ENCODE measurements at regions not wholly inside any gene's neighbourhood (a gene's known extent, or its start where the extent isn't known, plus 50 kb on each side); places are given as distances from the start of the nearest gene placed in this dataset.
A peak's percentile ranks its signal among the peaks of the same experiment; 100 is the strongest.

GRCh38 chr2:149737896-149738295 is 150.3 kb upstream of the MMADHC start:
- TF ChIP-seq CTCF (IDR thresholded peaks at IDR 0.05; ENCODE audit: unreplicated experiment), result no peak
- no peak overlapping the region for H3K4me3 Mint-ChIP-seq (ENCODE audit: low read depth, unreplicated experiment)
- no peak for DNase-seq
- no peaks in the 10 kb centered on the region for H3K27me3 Mint-ChIP-seq (ENCODE audit: unreplicated experiment)
- no peak overlapping the region for H3K27ac Mint-ChIP-seq (ENCODE audit: unreplicated experiment)
- H3K36me3 Mint-ChIP-seq (ENCODE audit: insufficient read depth, unreplicated experiment), result no peaks in the 10 kb centered on the region
- intact Hi-C loops (cut with micrococcal nuclease; ENCODE audit: unreplicated experiment), result no loop called here
- H3K4me1 Mint-ChIP-seq (ENCODE audit: low read depth, unreplicated experiment), result peaks cover 13% of the 10 kb centered on the region
- BruUV-seq (replicated peaks), result no TSS peak
- no peaks in the 10 kb centered on the region for H3K9me3 Mint-ChIP-seq (ENCODE audit: low read depth, unreplicated experiment)
- CTCF ChIA-PET, result no interaction called here

- no peak for TF ChIP-seq CTCF (IDR thresholded peaks at IDR 0.05; ENCODE audit: unreplicated experiment)
- Mint-ChIP-seq H3K27ac (ENCODE audit: unreplicated experiment) (no peak overlapping the region), H3K4me1 (ENCODE audit: low read depth, unreplicated experiment) (peaks cover 26% of the 10 kb centered on the region), H3K27me3 (ENCODE audit: unreplicated experiment) (no peaks in the 10 kb centered on the region), H3K9me3 (ENCODE audit: low read depth, unreplicated experiment) (no peaks in the 10 kb centered on the region), H3K4me3 (ENCODE audit: low read depth, unreplicated experiment) (no peak overlapping the region), H3K36me3 (ENCODE audit: insufficient read depth, unreplicated experiment) (no peaks in the 10 kb centered on the region)
- no peak for DNase-seq
- intact Hi-C loops (cut with micrococcal nuclease; ENCODE audit: unreplicated experiment), result no loop called here
- CTCF ChIA-PET, result interaction anchor here (0.6 to 0.8 kb wide), 2 partner anchors 1504 to 1545 kb away, joined by 3 read pairs; no protein-coding TSS in a partner anchor
- BruUV-seq (replicated peaks), result no TSS peak
Measured at GRCh38 chr2:149735237-149735958, 147.8 kb upstream of the MMADHC start.

- peak; percentile 33 for DNase-seq
- no TSS peak for BruUV-seq (replicated peaks)
- H3K36me3 Mint-ChIP-seq (ENCODE audit: insufficient read depth, unreplicated experiment), result no peaks in the 10 kb centered on the region
- intact Hi-C loops (cut with micrococcal nuclease; ENCODE audit: unreplicated experiment), result no loop called here
- H3K27ac Mint-ChIP-seq (ENCODE audit: unreplicated experiment), result no peak overlapping the region
- no peak overlapping the region for H3K4me3 Mint-ChIP-seq (ENCODE audit: low read depth, unreplicated experiment)
- no peaks in the 10 kb centered on the region for H3K9me3 Mint-ChIP-seq (ENCODE audit: low read depth, unreplicated experiment)
- H3K4me1 Mint-ChIP-seq (ENCODE audit: low read depth, unreplicated experiment), result peaks cover 26% of the 10 kb centered on the region
- no peaks in the 10 kb centered on the region for H3K27me3 Mint-ChIP-seq (ENCODE audit: unreplicated experiment)
- CTCF ChIA-PET, result no interaction called here
- TF ChIP-seq CTCF (IDR thresholded peaks at IDR 0.05; ENCODE audit: unreplicated experiment), result no peak
Measured at GRCh38 chr2:149733936-149734685, 146.5 kb upstream of the MMADHC start.

GRCh38 chr2:149732730-149733290 is 145.2 kb upstream of the MMADHC start:
- Mint-ChIP-seq H3K4me3 (ENCODE audit: low read depth, unreplicated experiment) (no peak overlapping the region), H3K36me3 (ENCODE audit: insufficient read depth, unreplicated experiment) (no peaks in the 10 kb centered on the region), H3K27ac (ENCODE audit: unreplicated experiment) (peak overlapping the region; percentile 19), H3K9me3 (ENCODE audit: low read depth, unreplicated experiment) (no peaks in the 10 kb centered on the region), H3K4me1 (ENCODE audit: low read depth, unreplicated experiment) (peaks cover 26% of the 10 kb centered on the region), H3K27me3 (ENCODE audit: unreplicated experiment) (no peaks in the 10 kb centered on the region)
- intact Hi-C loops (cut with micrococcal nuclease; ENCODE audit: unreplicated experiment), result no loop called here
- CTCF ChIA-PET, result no interaction called here
- no TSS peak for BruUV-seq (replicated peaks)
- no peak for TF ChIP-seq CTCF (IDR thresholded peaks at IDR 0.05; ENCODE audit: unreplicated experiment)
- DNase-seq, result no peak

All from Calu3 (cell line).